HuH-7.5 (cell line): ENCODE measurements at regions not wholly inside any gene's neighbourhood (a gene's known extent, or its start where the extent isn't known, plus 50 kb on each side); places are given as distances from the start of the nearest gene placed in this dataset.
"Not testable (repeated sequence)": the region's sequence is repeated elsewhere in the genome, so short reads cannot be mapped to it uniquely, and the experiment has no call there.

Experiments
- DNase-seq: peaks from one replicate; pipeline ENCODE4 v3.0.0; 2011; ENCODE audit warnings: low spot score

GRCh38 chrX:82528525-82528924, 979.6 kb upstream of the POU3F4 start:
- DNase-seq = no peak

GRCh38 chrX:82534086-82534597, 973.9 kb upstream of the POU3F4 start:
- DNase-seq = no peak

- not testable (repeated sequence) for DNase-seq
Observed at GRCh38 chrX:82537205-82537604, 970.9 kb upstream of the POU3F4 start.

- DNase-seq = no peak
Observed at GRCh38 chrX:82541822-82542221, 966.3 kb upstream of the POU3F4 start.

- not testable (repeated sequence) for DNase-seq
Observed at GRCh38 chrX:82552201-82552600, 955.9 kb upstream of the POU3F4 start.

- DNase-seq = no peak
Observed at GRCh38 chrX:82556588-82556987, 951.5 kb upstream of the POU3F4 start.

- no peak for DNase-seq
Observed at GRCh38 chrX:82585868-82586267, 922.2 kb upstream of the POU3F4 start.

- DNase-seq = no peak
Observed at GRCh38 chrX:82589410-82589809, 918.7 kb upstream of the POU3F4 start.

- no peak for DNase-seq
Observed at GRCh38 chrX:82591421-82591820, 916.7 kb upstream of the POU3F4 start.

- DNase-seq = no peak
Observed at GRCh38 chrX:82626978-82627377, 881.1 kb upstream of the POU3F4 start.

GRCh38 chrX:82627568-82627967, 880.5 kb upstream of the POU3F4 start:
- DNase-seq = no peak

- DNase-seq = no peak
Observed at GRCh38 chrX:82648062-82648461, 860.0 kb upstream of the POU3F4 start.

GRCh38 chrX:82649645-82650044, 858.4 kb upstream of the POU3F4 start:
- DNase-seq = no peak

GRCh38 chrX:82658492-82658891, 849.6 kb upstream of the POU3F4 start:
- DNase-seq = no peak

GRCh38 chrX:82666355-82666754, 841.7 kb upstream of the POU3F4 start:
- DNase-seq = no peak

GRCh38 chrX:82675104-82675503, 833.0 kb upstream of the POU3F4 start:
- DNase-seq = no peak

- no peak for DNase-seq
Observed at GRCh38 chrX:82676386-82676785, 831.7 kb upstream of the POU3F4 start.

- DNase-seq = no peak
Observed at GRCh38 chrX:82677286-82677685, 830.8 kb upstream of the POU3F4 start.

GRCh38 chrX:82692991-82693390, 815.1 kb upstream of the POU3F4 start:
- DNase-seq = no peak

- no peak for DNase-seq
Observed at GRCh38 chrX:82695066-82695465, 813.0 kb upstream of the POU3F4 start.

- DNase-seq = no peak
Observed at GRCh38 chrX:82703551-82703950, 804.5 kb upstream of the POU3F4 start.

- DNase-seq = no peak
Observed at GRCh38 chrX:82711457-82711856, 796.6 kb upstream of the POU3F4 start.

GRCh38 chrX:82721891-82722290, 786.2 kb upstream of the POU3F4 start:
- DNase-seq = no peak

- DNase-seq = no peak
Observed at GRCh38 chrX:82723806-82724205, 784.3 kb upstream of the POU3F4 start.

GRCh38 chrX:82727436-82727835, 780.7 kb upstream of the POU3F4 start:
- not testable (repeated sequence) for DNase-seq
